ENCODE measurements at regions not wholly inside any gene's neighbourhood (a gene's known extent, or its start where the extent isn't known, plus 50 kb on each side); places are given as distances from the start of the nearest gene placed in this dataset.

DNA sequence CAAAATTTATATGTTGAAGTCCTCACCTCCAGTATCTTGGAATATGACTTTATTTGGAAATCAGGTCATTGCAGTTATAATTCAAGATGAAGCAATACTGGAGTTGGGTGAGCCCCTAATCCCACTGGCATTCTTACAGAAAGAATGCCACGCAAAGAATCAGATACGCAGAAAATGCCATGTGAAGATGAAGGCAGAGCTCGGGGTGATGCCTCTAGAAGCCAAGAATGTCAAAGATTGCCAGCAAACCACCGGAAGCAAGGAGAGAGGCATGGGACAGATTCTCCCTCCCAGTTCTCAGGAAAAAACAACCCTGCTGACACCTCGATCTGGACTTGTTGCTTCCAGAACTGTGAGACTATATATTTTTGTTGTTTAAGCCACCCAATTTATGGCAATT, 273.4 kb upstream of the CITED2 start:
- no peak overlapping the region for H3K27ac Mint-ChIP-seq
- ChIA-PET CTCF (interaction anchor here (1.0 kb wide), 1 partner anchor 260 kb away, joined by 3 read pairs; no protein-coding TSS in a partner anchor), POLR2A (no interaction called here)
- DNase-seq = no peak
- H3K9me3 Mint-ChIP-seq = peaks cover 4% of the 10 kb centered on the region
- peaks cover 4% of the 10 kb centered on the region for H3K4me1 Mint-ChIP-seq
- no peaks in the 10 kb centered on the region for H3K36me3 Mint-ChIP-seq (ENCODE audit: low read depth)
- peaks cover 6% of the 10 kb centered on the region for H3K27me3 Mint-ChIP-seq
- H3K4me3 Mint-ChIP-seq = no peak overlapping the region

DNA sequence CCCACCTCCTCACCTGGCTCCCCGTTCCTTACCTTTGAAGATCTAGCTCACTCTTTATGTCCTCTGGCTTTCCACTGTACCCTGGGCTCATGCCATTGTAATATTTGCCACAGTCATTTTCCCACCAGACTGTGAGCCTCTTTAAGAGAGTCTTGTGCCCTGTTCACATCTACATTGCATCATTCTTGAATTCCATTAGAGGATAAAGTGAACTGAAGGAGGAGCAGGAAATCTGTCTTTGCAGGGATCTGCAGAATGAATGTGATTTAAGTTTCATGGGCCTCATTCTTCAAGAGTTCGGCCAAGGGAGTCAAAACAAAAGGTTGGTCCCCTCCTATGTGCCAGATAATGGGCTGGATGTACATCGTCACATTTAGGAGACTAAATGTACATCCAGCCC, 272.6 kb upstream of the CITED2 start:
- peaks cover 4% of the 10 kb centered on the region for H3K4me1 Mint-ChIP-seq
- H3K9me3 Mint-ChIP-seq = peaks cover 4% of the 10 kb centered on the region
- ChIA-PET CTCF (no interaction called here), POLR2A (no interaction called here)
- no peak for DNase-seq
- no peaks in the 10 kb centered on the region for H3K36me3 Mint-ChIP-seq (ENCODE audit: low read depth)
- H3K4me3 Mint-ChIP-seq = no peak overlapping the region
- peaks cover 6% of the 10 kb centered on the region for H3K27me3 Mint-ChIP-seq
- no peak overlapping the region for H3K27ac Mint-ChIP-seq

DNA sequence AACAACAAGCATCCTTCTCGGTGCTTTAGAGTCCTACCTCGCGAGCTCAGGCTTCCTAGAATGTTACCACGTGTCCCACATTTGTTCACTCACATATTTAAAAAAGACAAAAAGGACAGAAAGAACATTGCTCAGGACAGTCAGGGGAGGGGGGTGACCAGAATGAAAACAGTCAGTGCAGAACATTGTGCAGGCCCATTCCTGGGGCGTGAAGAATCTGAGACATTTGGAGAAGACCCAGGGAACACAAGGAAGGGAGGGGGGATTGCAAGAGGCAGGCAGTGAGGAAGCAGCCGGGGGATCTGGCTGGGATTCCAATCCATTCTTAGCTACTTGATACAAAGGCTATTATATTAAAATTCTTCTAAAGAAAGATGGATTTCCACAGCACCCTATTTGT, 270.4 kb upstream of the CITED2 start:
- no peak overlapping the region for H3K4me3 Mint-ChIP-seq
- H3K36me3 Mint-ChIP-seq (ENCODE audit: low read depth) = no peaks in the 10 kb centered on the region
- ChIA-PET CTCF (no interaction called here), POLR2A (no interaction called here)
- H3K27me3 Mint-ChIP-seq = peaks cover 13% of the 10 kb centered on the region
- no peak for DNase-seq
- H3K27ac Mint-ChIP-seq = no peak overlapping the region
- peaks cover 12% of the 10 kb centered on the region for H3K4me1 Mint-ChIP-seq
- H3K9me3 Mint-ChIP-seq = peaks cover 4% of the 10 kb centered on the region

DNA sequence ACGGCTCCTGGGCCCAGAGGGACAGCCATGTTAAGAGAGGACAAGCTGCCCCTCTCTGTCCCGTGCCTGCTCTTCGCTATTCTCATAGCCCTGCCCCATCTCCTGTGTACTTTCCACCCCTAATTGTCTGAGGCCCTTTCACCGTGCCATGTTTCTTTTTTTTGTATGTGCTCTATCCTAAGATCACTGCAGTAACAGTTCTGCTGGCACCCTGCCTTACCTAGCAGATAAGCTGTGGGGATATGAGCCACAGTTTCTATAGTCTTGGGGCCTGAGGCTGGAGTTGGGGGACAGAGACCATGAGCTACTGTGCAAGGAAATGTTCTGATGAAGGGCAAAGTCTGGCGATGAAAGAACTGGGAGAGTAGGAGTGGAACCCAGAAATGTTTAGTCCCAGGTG, 269.5 kb upstream of the CITED2 start:
- Mint-ChIP-seq H3K27ac (no peak overlapping the region), H3K27me3 (peaks cover 9% of the 10 kb centered on the region), H3K4me3 (no peak overlapping the region), H3K9me3 (peaks cover 4% of the 10 kb centered on the region), H3K4me1 (peaks cover 12% of the 10 kb centered on the region), H3K36me3 (ENCODE audit: low read depth) (no peaks in the 10 kb centered on the region)
- ChIA-PET CTCF (interaction anchor here (0.7 kb wide), 1 partner anchor 75 kb away, joined by 4 read pairs; no protein-coding TSS in a partner anchor), POLR2A (no interaction called here)
- no peak for DNase-seq

DNA sequence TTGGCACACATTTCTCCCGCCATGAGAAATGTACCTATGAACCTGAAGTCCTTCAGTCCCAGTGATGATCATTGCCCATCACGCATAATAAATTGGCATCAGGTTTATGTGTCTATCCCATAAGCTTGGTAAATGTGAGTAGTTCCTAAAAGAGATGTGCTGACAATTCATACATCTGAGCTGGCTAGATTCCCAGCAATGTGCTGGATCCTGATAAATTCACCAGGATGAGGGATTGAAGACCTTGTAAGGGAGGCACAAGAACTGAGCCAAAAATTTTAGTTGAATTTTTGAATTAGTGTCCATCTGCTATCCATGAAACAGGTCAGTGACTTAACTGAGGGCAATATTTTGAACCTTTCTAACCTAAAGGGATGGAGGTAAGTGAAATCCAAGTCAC, 267.9 kb upstream of the CITED2 start:
- Mint-ChIP-seq H3K4me3 (no peak overlapping the region), H3K27me3 (peaks cover 9% of the 10 kb centered on the region), H3K36me3 (ENCODE audit: low read depth) (no peaks in the 10 kb centered on the region), H3K9me3 (peaks cover 4% of the 10 kb centered on the region), H3K27ac (no peak overlapping the region), H3K4me1 (peaks cover 11% of the 10 kb centered on the region)
- DNase-seq = no peak
- POLR2A ChIA-PET = no interaction called here
- CTCF ChIA-PET = no interaction called here

DNA sequence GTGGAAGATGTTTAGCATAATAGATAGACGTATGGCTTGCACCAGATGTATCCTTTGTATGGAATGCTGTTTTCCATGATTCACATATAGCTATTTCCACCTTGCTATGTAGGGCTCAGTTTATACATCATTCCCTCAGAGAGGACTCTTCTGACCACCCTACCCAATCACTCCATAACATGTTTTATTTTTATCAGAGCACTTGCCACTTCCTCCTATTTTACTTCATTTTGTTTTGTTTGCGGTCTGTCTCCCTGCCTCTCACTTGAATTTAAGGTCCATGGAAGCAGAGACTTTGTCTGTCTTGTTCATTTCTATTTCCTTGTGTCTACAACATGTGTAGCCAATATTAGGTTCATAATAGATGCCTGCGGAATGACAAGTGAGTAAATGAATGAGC, 266.9 kb upstream of the CITED2 start:
- no peak for DNase-seq
- Mint-ChIP-seq H3K4me3 (no peak overlapping the region), H3K4me1 (peaks cover 11% of the 10 kb centered on the region), H3K27me3 (peaks cover 9% of the 10 kb centered on the region), H3K36me3 (ENCODE audit: low read depth) (no peaks in the 10 kb centered on the region), H3K27ac (no peak overlapping the region), H3K9me3 (no peaks in the 10 kb centered on the region)
- ChIA-PET CTCF (no interaction called here), POLR2A (no interaction called here)

DNA sequence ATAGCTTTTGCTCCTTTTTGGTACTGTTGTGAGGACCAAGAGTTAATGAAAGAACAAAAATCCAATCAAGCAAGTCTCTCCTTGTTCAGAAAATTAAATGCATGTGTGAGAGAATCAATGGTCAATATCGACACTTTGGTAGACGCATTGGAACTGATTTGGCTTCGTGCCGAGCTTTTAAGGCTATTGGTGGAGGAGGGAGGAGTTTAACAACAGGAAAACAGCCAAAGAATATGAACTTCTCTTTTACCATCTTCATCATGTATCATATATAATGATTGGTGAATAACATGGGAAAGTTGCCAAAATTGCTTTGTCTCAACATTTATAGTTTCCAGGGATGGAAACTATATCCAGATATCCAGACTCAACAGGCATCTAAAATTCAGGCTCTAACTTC, 266.5 kb upstream of the CITED2 start:
- H3K36me3 Mint-ChIP-seq (ENCODE audit: low read depth) = no peaks in the 10 kb centered on the region
- no peaks in the 10 kb centered on the region for H3K9me3 Mint-ChIP-seq
- no peak for DNase-seq
- POLR2A ChIA-PET = no interaction called here
- H3K4me3 Mint-ChIP-seq = no peak overlapping the region
- CTCF ChIA-PET = no interaction called here
- H3K27ac Mint-ChIP-seq = no peak overlapping the region
- H3K27me3 Mint-ChIP-seq = peaks cover 9% of the 10 kb centered on the region
- peaks cover 11% of the 10 kb centered on the region for H3K4me1 Mint-ChIP-seq

DNA sequence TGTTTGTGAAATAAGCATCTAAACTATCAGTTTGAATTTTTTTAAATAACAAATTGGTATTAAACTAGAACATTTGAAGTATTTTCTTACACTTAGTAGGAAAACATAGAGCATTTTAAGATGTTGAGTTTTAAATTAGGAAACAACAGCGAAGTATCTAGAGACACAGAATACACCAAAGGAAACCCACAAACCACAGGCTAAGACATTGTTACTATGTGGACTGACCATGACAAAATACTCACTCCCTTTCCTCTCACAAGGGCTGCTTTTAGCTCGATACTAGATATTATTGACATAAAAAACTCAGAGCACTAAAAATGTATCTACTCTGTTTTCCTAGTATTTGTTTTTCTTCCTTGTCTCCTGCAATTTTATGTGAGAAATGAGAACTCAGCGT, 266.0 kb upstream of the CITED2 start:
- Mint-ChIP-seq H3K4me1 (peaks cover 11% of the 10 kb centered on the region), H3K4me3 (no peak overlapping the region), H3K9me3 (no peaks in the 10 kb centered on the region), H3K36me3 (ENCODE audit: low read depth) (no peaks in the 10 kb centered on the region), H3K27me3 (peaks cover 9% of the 10 kb centered on the region), H3K27ac (no peak overlapping the region)
- CTCF ChIA-PET = no interaction called here
- POLR2A ChIA-PET = no interaction called here
- DNase-seq = no peak

DNA sequence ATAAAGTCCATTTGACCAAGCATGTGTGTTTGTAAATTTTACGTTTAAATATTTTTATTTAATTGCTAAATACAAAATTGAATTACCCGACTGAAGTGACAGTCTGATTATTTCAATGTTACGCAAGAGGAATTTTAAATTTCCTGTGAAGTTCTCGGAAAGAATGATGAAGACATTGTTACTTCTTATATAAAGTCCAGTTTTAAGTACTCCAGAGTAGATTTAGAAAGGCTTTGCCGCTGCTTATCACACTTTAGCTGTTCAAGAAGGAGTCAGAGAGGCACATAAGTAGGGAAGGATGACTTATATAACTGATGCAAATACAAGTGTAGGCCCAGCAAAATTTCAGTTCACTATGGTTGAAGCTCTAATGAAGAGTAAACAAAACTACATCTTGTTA, 265.1 kb upstream of the CITED2 start:
- Mint-ChIP-seq H3K9me3 (no peaks in the 10 kb centered on the region), H3K4me1 (peaks cover 9% of the 10 kb centered on the region), H3K27ac (no peak overlapping the region), H3K36me3 (ENCODE audit: low read depth) (no peaks in the 10 kb centered on the region), H3K4me3 (no peak overlapping the region), H3K27me3 (peaks cover 9% of the 10 kb centered on the region)
- CTCF ChIA-PET = no interaction called here
- no peak for DNase-seq
- POLR2A ChIA-PET = no interaction called here

DNA sequence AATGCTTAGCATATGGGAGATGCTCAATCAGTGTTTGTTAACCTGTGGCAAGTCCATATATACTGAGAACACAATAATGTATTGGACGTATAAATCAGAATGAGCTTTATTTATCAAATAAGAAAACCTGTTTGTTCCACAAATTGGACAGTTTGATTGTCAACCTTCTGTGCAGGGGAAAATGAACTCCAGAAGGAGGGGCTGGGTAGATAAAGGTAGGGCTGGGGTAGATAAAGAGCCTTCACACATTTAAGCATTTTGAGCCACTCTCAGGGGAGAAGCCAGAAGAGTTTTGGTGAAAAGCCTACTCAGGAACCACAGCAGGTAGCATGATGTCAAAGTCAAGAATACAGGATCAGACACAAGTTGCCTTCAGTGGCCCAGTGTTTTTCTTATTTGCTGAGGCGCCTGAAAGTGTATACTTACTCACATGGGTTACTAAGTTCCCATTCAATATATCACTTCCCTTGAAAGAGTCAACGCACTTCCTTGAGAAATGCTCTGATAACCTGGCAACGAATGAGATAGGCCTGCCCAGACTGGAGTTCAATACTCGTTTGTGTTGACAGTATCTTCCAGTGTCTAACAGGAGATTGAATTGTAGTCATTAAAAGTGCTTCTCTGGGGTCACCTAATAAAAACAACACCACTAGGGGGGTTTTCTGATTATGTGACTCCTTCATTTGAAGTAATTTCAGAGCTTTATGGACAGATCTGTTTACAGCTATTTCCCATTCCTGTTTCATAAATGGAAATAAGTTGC, 263.9 kb upstream of the CITED2 start:
- Mint-ChIP-seq H3K9me3 (no peaks in the 10 kb centered on the region), H3K27me3 (peaks cover 7% of the 10 kb centered on the region), H3K4me3 (no peak overlapping the region), H3K27ac (no peak overlapping the region), H3K36me3 (ENCODE audit: low read depth) (no peaks in the 10 kb centered on the region), H3K4me1 (peaks cover 9% of the 10 kb centered on the region)
- POLR2A ChIA-PET = no interaction called here
- CTCF ChIA-PET = no interaction called here
- no peak for DNase-seq

DNA sequence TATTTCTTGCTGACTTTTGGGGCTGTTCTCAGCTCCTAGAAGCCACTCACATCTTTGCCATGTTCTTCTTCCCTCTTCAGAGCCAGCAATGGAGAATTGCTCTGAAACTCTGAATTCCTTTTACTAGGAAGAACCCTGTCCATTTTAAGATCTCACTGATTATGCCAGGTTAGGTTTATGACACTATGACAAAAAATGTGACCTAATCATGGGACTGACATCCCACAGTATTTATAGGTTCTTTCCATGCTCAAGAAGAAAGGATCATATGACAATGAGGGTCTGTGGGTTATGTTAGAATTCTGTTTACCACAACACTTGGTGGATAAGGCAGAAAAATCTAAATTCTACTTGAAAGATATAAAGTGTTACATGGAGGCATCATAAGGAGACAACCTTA, 263.3 kb upstream of the CITED2 start:
- CTCF ChIA-PET = no interaction called here
- POLR2A ChIA-PET = no interaction called here
- no peaks in the 10 kb centered on the region for H3K36me3 Mint-ChIP-seq (ENCODE audit: low read depth)
- no peak for DNase-seq
- H3K27ac Mint-ChIP-seq = no peak overlapping the region
- peaks cover 8% of the 10 kb centered on the region for H3K27me3 Mint-ChIP-seq
- no peak overlapping the region for H3K4me3 Mint-ChIP-seq
- H3K4me1 Mint-ChIP-seq = peaks cover 9% of the 10 kb centered on the region
- no peaks in the 10 kb centered on the region for H3K9me3 Mint-ChIP-seq

DNA sequence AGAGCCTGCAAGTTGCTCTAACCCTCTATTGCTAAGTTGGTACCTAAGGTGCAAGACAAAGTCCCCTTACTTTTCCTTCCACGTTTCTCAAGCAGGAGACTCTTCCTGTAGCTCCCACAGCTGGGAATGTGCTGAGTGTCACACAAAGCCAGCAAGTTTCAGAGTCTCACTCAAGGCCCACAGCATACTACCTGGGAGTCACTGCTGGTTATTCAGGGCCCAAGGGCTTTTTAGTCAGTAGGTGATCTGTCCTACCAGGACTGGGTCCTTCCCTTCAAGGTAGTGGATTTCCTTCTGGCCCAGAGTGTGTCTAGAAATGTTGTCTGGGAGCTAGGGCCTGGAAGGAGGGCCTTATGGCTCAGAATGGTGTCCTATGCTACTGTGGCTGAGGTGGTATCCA, 261.9 kb upstream of the CITED2 start:
- Mint-ChIP-seq H3K4me3 (no peak overlapping the region), H3K9me3 (no peaks in the 10 kb centered on the region), H3K4me1 (peaks cover 9% of the 10 kb centered on the region), H3K36me3 (ENCODE audit: low read depth) (no peaks in the 10 kb centered on the region), H3K27ac (peak overlapping the region; percentile 48), H3K27me3 (peaks cover 15% of the 10 kb centered on the region)
- CTCF ChIA-PET = no interaction called here
- POLR2A ChIA-PET = no interaction called here
- no peak for DNase-seq

DNA sequence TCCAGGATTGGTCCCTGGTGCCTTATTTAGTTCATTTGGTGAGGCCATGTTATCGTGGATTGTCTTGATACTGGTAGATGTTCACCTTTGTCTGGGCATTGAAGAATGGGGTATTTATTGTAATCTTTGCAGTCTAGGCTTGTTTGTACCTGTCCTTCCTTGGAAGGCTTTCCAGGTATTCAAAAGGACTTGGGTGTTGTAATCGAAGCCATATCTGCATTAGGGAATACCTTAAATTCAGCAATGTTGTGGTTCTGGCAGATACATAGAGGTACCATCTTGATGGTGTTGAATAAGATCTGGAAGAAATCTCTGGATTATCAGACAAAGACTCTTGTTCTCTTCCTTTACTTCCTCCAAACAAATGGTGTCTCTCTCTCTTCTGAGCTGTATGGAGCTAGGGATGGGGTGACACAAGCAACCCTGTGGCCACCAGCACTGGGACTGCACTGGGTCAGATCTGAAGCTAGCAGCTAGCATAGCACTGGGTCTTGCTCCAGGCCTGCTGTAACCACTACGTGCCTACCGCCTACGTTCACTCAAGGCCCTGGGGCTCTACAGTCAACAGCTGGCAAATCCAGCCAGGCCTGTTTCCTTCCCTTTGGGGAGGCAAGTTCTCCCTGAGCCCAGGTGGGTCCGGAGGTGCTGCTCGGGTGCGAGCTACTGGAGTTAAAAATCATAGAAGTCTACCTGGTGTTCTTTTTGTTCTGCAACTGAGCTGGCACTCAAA, 261.1 kb upstream of the CITED2 start:
- CTCF ChIA-PET = no interaction called here
- Mint-ChIP-seq H3K9me3 (no peaks in the 10 kb centered on the region), H3K4me3 (no peak overlapping the region), H3K27ac (no peak overlapping the region), H3K4me1 (peaks cover 4% of the 10 kb centered on the region), H3K27me3 (peaks cover 13% of the 10 kb centered on the region), H3K36me3 (ENCODE audit: low read depth) (no peaks in the 10 kb centered on the region)
- POLR2A ChIA-PET = no interaction called here
- no peak for DNase-seq

DNA sequence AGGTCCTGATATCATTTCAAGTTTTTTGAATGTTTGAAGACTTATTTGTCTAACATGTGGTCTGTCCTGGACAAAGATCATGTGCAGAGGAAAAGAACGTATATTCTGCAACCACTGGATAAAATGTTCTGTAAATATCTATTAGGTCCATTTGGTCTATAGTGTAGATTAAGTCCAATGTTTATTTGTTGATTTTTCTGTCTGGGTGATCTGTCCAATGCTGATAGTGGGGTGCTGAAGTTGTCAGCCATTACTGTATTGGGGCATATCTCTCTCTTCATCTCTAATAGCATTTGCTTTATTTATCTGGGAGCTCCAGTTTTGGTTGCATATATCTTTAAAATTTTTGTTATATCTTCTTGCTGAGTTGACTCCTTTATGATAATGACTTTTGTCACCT, 258.4 kb upstream of the CITED2 start:
- DNase-seq = no peak
- H3K9me3 Mint-ChIP-seq = no peaks in the 10 kb centered on the region
- no peaks in the 10 kb centered on the region for H3K4me1 Mint-ChIP-seq
- peaks cover 22% of the 10 kb centered on the region for H3K27me3 Mint-ChIP-seq
- ChIA-PET CTCF (interaction anchor here (0.6 kb wide), 2 partner anchors 25 to 65 kb away, joined by 4 to 5 read pairs; no protein-coding TSS in a partner anchor), POLR2A (no interaction called here)
- no peak overlapping the region for H3K4me3 Mint-ChIP-seq
- H3K36me3 Mint-ChIP-seq (ENCODE audit: low read depth) = no peaks in the 10 kb centered on the region
- no peak overlapping the region for H3K27ac Mint-ChIP-seq

Measured in activated CD4-positive, alpha-beta T cell treated with anti-CD3 and anti-CD28 coated beads, Interleukin-2, amount 10 ng/mL, durations not matched to agents 7 days and 5 days (primary cell).